Peyer's patch (tissue), 4 donors: ENCODE measurements at regions not wholly inside any gene's neighbourhood (a gene's known extent, or its start where the extent isn't known, plus 50 kb on each side); places are given as distances from the start of the nearest gene placed in this dataset.
"Not testable (repeated sequence)": the region's sequence is repeated elsewhere in the genome, so short reads cannot be mapped to it uniquely, and the experiment has no call there.

Source experiments
- DNase-seq, 3 donors: peaks; one replicate each; pipeline ENCODE4 v3.0.0-alpha.2; 2017 to 2019
- H3K27ac ChIP-seq, 4 donors: fragments of 200-600 bp; sonication (generic); one replicate each; pipeline ENCODE4 v1.5.1; 2016 to 2019
- H3K27me3 ChIP-seq, 2 donors: fragments of 200-600 bp; sonication (generic); one replicate each; pipeline ENCODE4 v1.5.1; 2019
- H3K36me3 ChIP-seq, 3 donors: fragments of 200-600 bp; sonication (generic); one replicate each; pipeline ENCODE4 v1.5.1; 2016 to 2019
- H3K4me1 ChIP-seq, 4 donors: fragments of 200-600 bp; sonication (generic); one replicate each; pipeline ENCODE4 v1.5.1; 2016 to 2019
- H3K4me3 ChIP-seq, 4 donors: fragments of 200-600 bp; sonication (generic); 1 replicate in 3 of 4; 2 replicates in 1 of 4; pipeline ENCODE4 v1.5.1; 2016 to 2019; ENCODE audit warnings: mild to moderate bottlenecking in 1 of 4
- H3K9me3 ChIP-seq, 4 donors: fragments of 200-600 bp; sonication (generic); one replicate each; pipeline ENCODE4 v1.5.1; 2016 to 2019; ENCODE audit warnings: mild to moderate bottlenecking in 1 of 4
- POLR2A ChIP-seq, 2 donors: fragments of 450-650 bp; IDR thresholded peaks; one replicate each; pipeline ENCODE4 v1.5.1; 2017; ENCODE audit warnings: antibody characterized with exemption in 2 of 2, mild to moderate bottlenecking in 2 of 2, moderate library complexity in 2 of 2
- TF ChIP-seq, protein P1 (sequence below), 6 experiments: fragments of 450-650 bp in 4 of 6; fragments of 200-600 bp in 2 of 6; sonication (generic) in 1 of 6; IDR thresholded peaks; one replicate each; pipeline ENCODE4 v1.5.1; 2017 to 2019; ENCODE audit warnings: antibody characterized with exemption in 6 of 6, mild to moderate bottlenecking in 3 of 6, moderate library complexity in 1 of 6

DNA sequence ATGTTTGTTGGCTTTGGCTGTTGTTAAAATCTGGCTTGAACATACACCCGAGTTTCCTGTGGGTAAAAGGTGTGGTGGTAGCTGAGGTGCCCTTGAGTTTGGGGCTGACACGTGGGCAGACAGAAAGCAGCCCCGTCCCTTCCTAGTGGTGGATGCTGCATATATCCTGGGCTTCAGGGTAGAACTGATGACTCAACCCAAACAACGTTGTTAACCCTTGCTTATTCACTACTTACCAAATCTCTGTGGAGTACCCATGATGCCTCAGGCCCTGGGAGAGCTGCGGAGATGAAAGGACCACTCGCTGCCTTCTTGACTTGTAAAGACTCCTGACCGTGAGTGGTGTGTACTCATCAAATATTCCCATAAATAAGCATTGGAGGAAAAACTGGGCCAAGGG, 245.1 kb downstream of the RAB11FIP2 start:
- H3K4me3 ChIP-seq, result no peak overlapping the region
- H3K9me3 ChIP-seq, result no peaks in the 10 kb centered on the region
- no peaks in the 10 kb centered on the region for H3K36me3 ChIP-seq
- no peaks in the 10 kb centered on the region for H3K27me3 ChIP-seq
- no peak overlapping the region for H3K27ac ChIP-seq
- no peaks in the 10 kb centered on the region for H3K4me1 ChIP-seq
- DNase-seq, result no peak
- TF ChIP-seq, protein P1, sequence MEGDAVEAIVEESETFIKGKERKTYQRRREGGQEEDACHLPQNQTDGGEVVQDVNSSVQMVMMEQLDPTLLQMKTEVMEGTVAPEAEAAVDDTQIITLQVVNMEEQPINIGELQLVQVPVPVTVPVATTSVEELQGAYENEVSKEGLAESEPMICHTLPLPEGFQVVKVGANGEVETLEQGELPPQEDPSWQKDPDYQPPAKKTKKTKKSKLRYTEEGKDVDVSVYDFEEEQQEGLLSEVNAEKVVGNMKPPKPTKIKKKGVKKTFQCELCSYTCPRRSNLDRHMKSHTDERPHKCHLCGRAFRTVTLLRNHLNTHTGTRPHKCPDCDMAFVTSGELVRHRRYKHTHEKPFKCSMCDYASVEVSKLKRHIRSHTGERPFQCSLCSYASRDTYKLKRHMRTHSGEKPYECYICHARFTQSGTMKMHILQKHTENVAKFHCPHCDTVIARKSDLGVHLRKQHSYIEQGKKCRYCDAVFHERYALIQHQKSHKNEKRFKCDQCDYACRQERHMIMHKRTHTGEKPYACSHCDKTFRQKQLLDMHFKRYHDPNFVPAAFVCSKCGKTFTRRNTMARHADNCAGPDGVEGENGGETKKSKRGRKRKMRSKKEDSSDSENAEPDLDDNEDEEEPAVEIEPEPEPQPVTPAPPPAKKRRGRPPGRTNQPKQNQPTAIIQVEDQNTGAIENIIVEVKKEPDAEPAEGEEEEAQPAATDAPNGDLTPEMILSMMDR (IDR thresholded peaks at IDR 0.05), result no peak
- TF ChIP-seq POLR2A (IDR thresholded peaks at IDR 0.05), result no peak

DNA sequence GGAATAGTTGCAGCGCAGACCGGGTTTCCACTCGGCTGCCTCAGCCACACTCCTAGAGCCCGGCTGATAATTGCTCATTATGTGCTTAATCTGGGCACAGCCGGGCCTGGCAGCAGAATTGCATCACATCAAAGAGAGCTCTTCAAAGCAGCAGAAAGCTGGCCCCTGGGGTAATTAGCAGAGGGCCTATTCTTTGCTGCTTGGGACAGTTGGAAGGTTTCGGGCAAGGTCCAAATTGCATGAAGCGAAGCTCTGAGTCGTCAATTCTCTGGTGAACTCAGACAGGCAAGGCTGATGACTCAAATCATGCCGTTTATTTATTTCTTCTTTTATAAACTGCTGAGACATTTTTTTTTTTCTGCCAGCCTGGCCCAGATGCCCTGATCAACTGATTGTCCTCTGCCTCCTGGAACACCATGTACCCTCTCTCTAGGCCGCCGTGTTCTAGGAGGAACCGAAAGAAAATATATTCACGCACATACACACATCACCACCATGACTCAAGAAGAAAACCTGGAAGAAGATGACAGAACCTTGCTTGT, 242.2 kb downstream of the RAB11FIP2 start:
- Histone ChIP-seq H3K27ac (peak overlapping the region in 3 of 4 donors; percentile 60 to 87 (median 81)), H3K27me3 (no peaks in the 10 kb centered on the region), H3K36me3 (no peaks in the 10 kb centered on the region), H3K4me3 (peak overlapping the region in 1 of 4 donors; percentile 19), H3K9me3 (no peaks in the 10 kb centered on the region), H3K4me1 (no peaks in the 10 kb centered on the region)
- DNase-seq, result peak in 2 of 3 donors; percentile 71 to 85
- TF ChIP-seq, protein P1 (IDR thresholded peaks at IDR 0.05), result peak in 1 of 6 experiments; percentile 14
- TF ChIP-seq POLR2A (IDR thresholded peaks at IDR 0.05), result peak in 1 of 2 donors; percentile 59

DNA sequence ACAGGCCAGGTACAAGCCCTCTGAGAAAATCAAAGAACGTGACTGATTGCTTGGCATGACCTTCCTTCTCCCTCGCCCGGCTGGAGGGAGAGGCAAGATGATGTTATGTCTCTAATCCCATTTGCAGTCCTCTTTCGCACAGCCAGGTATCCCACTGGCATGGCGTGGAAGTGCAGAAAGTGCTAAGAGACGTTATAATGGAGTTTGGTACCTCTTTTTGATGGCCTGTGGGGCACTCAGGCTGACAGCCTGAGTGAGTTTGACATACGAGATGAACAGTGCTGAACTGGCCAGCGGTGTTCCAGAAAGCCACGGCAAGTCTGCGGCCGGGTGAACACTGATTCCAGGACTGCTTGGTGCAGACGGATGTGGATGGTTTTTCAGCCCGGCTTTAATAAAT, 241.6 kb downstream of the RAB11FIP2 start:
- H3K27me3 ChIP-seq, result no peaks in the 10 kb centered on the region
- TF ChIP-seq POLR2A (IDR thresholded peaks at IDR 0.05), result no peak
- TF ChIP-seq, protein P1 (IDR thresholded peaks at IDR 0.05), result no peak
- H3K4me3 ChIP-seq, result no peak overlapping the region
- peak overlapping the region in 3 of 4 donors; percentile 60 to 87 (median 81) for H3K27ac ChIP-seq
- no peak for DNase-seq
- H3K36me3 ChIP-seq, result no peaks in the 10 kb centered on the region
- no peaks in the 10 kb centered on the region for H3K9me3 ChIP-seq
- H3K4me1 ChIP-seq, result no peaks in the 10 kb centered on the region

DNA sequence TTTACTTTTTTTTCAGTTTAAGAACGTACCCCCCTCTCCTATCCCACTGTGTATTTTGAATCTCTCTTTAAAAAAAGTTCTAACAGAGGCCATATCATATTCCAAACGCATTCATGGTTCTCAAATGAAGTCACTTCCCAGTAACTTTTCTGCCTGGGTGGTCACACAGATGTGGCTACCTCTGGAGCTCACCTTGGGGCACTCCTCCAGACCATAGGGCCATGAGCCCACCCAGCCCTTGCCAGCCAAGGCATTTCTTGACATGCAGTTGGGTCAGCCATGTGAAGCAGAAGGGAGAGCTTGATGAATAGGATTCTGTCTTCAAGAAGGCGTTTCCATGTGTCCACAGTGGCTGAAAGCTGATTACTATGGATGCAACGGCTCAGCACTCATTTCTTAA, 239.3 kb downstream of the RAB11FIP2 start:
- Histone ChIP-seq H3K9me3 (no peaks in the 10 kb centered on the region), H3K4me3 (no peak overlapping the region), H3K36me3 (no peaks in the 10 kb centered on the region), H3K27ac (no peak overlapping the region), H3K27me3 (no peaks in the 10 kb centered on the region), H3K4me1 (no peaks in the 10 kb centered on the region)
- TF ChIP-seq, protein P1 (IDR thresholded peaks at IDR 0.05), result no peak
- TF ChIP-seq POLR2A (IDR thresholded peaks at IDR 0.05), result no peak
- DNase-seq, result no peak

DNA sequence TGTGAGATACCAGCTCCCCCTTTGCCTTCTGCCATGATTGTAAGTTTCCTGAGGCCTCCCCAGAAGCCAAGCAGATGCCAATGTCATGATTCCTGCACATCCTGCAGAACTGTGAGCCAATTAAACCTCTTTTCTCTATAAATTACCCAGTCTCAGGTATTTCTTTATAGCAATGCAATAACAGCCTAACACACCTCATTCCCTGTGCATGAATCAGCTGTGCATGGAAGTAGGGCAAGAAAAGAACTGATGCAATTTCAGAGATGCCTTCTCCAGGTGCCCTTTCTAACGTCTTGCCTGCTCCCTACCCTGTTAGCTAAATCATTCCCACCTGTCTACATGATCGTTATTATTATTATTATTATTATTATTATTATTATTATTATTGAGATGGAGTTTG, 230.9 kb downstream of the RAB11FIP2 start:
- H3K4me3 ChIP-seq, H3K36me3 ChIP-seq, H3K27me3 ChIP-seq, DNase-seq, H3K9me3 ChIP-seq, H3K4me1 ChIP-seq, H3K27ac ChIP-seq: not testable (repeated sequence)

DNA sequence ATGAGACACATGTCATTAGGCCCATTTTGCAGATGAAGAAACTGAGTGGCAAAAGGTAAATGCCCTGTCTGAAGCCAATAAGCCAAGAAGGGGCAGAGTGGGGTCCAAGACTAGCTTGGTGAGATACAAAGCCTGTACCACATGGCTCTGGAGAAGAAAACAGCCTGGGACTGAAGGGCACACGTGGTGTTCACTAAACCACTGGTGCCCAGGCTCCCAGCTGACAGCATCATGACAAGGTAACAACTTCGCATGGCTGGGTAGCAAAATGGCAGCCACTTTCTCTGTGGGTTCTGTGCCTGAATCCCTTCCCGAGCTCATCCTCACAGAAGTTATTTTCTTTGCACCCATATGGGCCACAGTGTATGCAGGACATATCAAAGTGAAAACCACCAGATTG, 229.6 kb downstream of the RAB11FIP2 start:
- H3K27ac ChIP-seq, result no peak overlapping the region
- H3K4me3 ChIP-seq, result no peak overlapping the region
- no peaks in the 10 kb centered on the region for H3K9me3 ChIP-seq
- H3K4me1 ChIP-seq, result no peaks in the 10 kb centered on the region
- no peaks in the 10 kb centered on the region for H3K27me3 ChIP-seq
- TF ChIP-seq POLR2A (IDR thresholded peaks at IDR 0.05), result no peak
- TF ChIP-seq, protein P1 (IDR thresholded peaks at IDR 0.05), result no peak
- DNase-seq, result no peak
- no peaks in the 10 kb centered on the region for H3K36me3 ChIP-seq
